ENCODE measurements at regions not wholly inside any gene's neighbourhood (a gene's known extent, or its start where the extent isn't known, plus 50 kb on each side); places are given as distances from the start of the nearest gene placed in this dataset.

GRCh38 chr4:185868983-185869382 lies 57.0 kb upstream of the SORBS2 start:
- in situ Hi-C loops (cut with MboI; ENCODE audit: low pct_ligation_motif_present in 1 of 4, low pct_unique_long_range_greater_than_20kb in 1 of 4, low sequenced_read_pairs in 3 of 4) = no loop called here
- Histone ChIP-seq H3K4me1 (peaks cover 0 to 5% (median 2%) of the 10 kb centered on the region in 4 donors), H3K9me3 (no peaks in the 10 kb centered on the region), H3K4me3 (no peak overlapping the region), H3K36me3 (no peaks in the 10 kb centered on the region), H3K27me3 (no peaks in the 10 kb centered on the region), H3K27ac (no peak overlapping the region)
- no peak for DNase-seq
- TF ChIP-seq POLR2AphosphoS5 (IDR thresholded peaks at IDR 0.05) (no peak), POLR2A (IDR thresholded peaks at IDR 0.05) (no peak), EP300 (IDR thresholded peaks at IDR 0.05; ENCODE audit: low read depth) (no peak)
- TF ChIP-seq, protein P1, sequence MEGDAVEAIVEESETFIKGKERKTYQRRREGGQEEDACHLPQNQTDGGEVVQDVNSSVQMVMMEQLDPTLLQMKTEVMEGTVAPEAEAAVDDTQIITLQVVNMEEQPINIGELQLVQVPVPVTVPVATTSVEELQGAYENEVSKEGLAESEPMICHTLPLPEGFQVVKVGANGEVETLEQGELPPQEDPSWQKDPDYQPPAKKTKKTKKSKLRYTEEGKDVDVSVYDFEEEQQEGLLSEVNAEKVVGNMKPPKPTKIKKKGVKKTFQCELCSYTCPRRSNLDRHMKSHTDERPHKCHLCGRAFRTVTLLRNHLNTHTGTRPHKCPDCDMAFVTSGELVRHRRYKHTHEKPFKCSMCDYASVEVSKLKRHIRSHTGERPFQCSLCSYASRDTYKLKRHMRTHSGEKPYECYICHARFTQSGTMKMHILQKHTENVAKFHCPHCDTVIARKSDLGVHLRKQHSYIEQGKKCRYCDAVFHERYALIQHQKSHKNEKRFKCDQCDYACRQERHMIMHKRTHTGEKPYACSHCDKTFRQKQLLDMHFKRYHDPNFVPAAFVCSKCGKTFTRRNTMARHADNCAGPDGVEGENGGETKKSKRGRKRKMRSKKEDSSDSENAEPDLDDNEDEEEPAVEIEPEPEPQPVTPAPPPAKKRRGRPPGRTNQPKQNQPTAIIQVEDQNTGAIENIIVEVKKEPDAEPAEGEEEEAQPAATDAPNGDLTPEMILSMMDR (IDR thresholded peaks at IDR 0.05) = no peak
- WGBS, 2 donors (ENCODE audit: low coverage in 1 of 2) = 86 to 91% methylated on average over 3 of the region's 3 CpGs
- intact Hi-C loops (cut with DNase I; ENCODE audit: low total_unique reads) = no loop called here

DNA sequence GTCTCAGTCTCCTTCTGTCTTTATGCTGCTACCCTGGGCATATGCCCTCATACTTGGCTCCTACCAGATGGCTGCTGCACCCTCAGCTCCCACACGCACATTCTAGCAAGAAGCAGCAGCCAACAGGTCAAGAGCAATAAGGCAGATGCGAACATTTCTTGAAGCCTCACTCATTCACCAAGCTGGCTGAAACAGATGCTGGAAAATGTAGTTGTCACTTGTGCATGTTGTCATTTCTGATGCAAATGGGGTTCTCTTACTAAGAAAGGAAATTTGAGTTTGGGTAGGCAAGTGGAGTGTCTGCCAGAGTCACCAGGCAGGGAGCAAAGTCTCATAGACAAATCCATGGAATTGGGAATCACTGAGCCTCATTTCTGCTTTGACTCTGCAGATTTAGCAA lies 57.4 kb upstream of the SORBS2 start:
- peaks cover 0 to 5% (median 2%) of the 10 kb centered on the region in 4 donors for H3K4me1 ChIP-seq
- no peaks in the 10 kb centered on the region for H3K9me3 ChIP-seq
- H3K36me3 ChIP-seq = no peaks in the 10 kb centered on the region
- H3K27ac ChIP-seq = no peak overlapping the region
- in situ Hi-C loops (cut with MboI; ENCODE audit: low pct_ligation_motif_present in 1 of 4, low pct_unique_long_range_greater_than_20kb in 1 of 4, low sequenced_read_pairs in 3 of 4) (no loop called here), intact Hi-C loops (cut with DNase I; ENCODE audit: low total_unique reads) (no loop called here)
- WGBS, 2 donors (ENCODE audit: low coverage in 1 of 2) = 86 to 100% methylated on average over 2 of the region's 2 CpGs
- no peaks in the 10 kb centered on the region for H3K27me3 ChIP-seq
- H3K4me3 ChIP-seq = no peak overlapping the region
- DNase-seq = no peak
- TF ChIP-seq POLR2AphosphoS5 (IDR thresholded peaks at IDR 0.05) (no peak), POLR2A (IDR thresholded peaks at IDR 0.05) (no peak), EP300 (IDR thresholded peaks at IDR 0.05; ENCODE audit: low read depth) (no peak)
- TF ChIP-seq, protein P1 (IDR thresholded peaks at IDR 0.05) = no peak

DNA sequence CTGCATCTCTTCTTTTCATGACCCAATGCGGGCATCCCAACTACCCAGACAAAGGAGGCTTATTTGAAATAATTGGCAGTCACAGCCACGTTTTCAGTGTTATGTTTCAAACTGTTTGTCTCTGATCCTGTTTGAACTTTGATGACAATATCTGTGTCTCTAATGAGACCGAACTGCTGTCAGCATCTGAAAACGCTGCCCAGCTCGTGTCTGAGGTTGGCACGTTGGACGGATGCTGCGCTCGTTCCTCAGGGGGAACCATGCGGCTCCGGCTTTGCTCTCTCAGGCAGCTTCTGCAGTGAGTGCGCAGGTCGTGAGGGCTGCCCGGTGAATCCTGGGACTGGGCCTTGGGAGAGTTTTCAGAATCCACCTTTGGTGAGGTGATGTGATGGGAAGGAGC lies 58.4 kb upstream of the SORBS2 start:
- H3K36me3 ChIP-seq = no peaks in the 10 kb centered on the region
- intact Hi-C loops (cut with DNase I; ENCODE audit: low total_unique reads) (no loop called here), in situ Hi-C loops (cut with MboI; ENCODE audit: low pct_ligation_motif_present in 1 of 4, low pct_unique_long_range_greater_than_20kb in 1 of 4, low sequenced_read_pairs in 3 of 4) (no loop called here)
- TF ChIP-seq POLR2A (IDR thresholded peaks at IDR 0.05) = no peak
- TF ChIP-seq, protein P1 (IDR thresholded peaks at IDR 0.05) = no peak
- TF ChIP-seq EP300 (IDR thresholded peaks at IDR 0.05; ENCODE audit: low read depth) = no peak
- no peak for TF ChIP-seq POLR2AphosphoS5 (IDR thresholded peaks at IDR 0.05)
- no peak for DNase-seq
- no peaks in the 10 kb centered on the region for H3K27me3 ChIP-seq
- no peaks in the 10 kb centered on the region for H3K9me3 ChIP-seq
- no peak overlapping the region for H3K4me3 ChIP-seq
- H3K27ac ChIP-seq = no peak overlapping the region
- 89% methylated on average over 14 of the region's 14 CpGs; no CpG with 5 or more reads in 1 of the 2 donors for WGBS, 2 donors (ENCODE audit: low coverage in 1 of 2)
- H3K4me1 ChIP-seq = peaks cover 0 to 5% (median 2%) of the 10 kb centered on the region in 4 donors

GRCh38 chr4:185872747-185873380 lies 60.9 kb upstream of the SORBS2 start:
- 77 to 82% methylated on average over 4 to 7 of the region's 7 CpGs for WGBS, 2 donors (ENCODE audit: low coverage in 1 of 2)
- Histone ChIP-seq H3K27ac (no peak overlapping the region), H3K27me3 (no peaks in the 10 kb centered on the region), H3K9me3 (no peaks in the 10 kb centered on the region), H3K36me3 (no peaks in the 10 kb centered on the region), H3K4me1 (no peaks in the 10 kb centered on the region), H3K4me3 (no peak overlapping the region)
- DNase-seq = no peak
- in situ Hi-C loops (cut with MboI; ENCODE audit: low pct_ligation_motif_present in 1 of 4, low pct_unique_long_range_greater_than_20kb in 1 of 4, low sequenced_read_pairs in 3 of 4) = no loop called here
- TF ChIP-seq POLR2A (IDR thresholded peaks at IDR 0.05) (no peak), POLR2AphosphoS5 (IDR thresholded peaks at IDR 0.05) (no peak), EP300 (IDR thresholded peaks at IDR 0.05; ENCODE audit: low read depth) (no peak)
- TF ChIP-seq, protein P1 (IDR thresholded peaks at IDR 0.05) = no peak
- intact Hi-C loops (cut with DNase I; ENCODE audit: low total_unique reads) = no loop called here
